ENCODE measurements at regions not wholly inside any gene's neighbourhood (a gene's known extent, or its start where the extent isn't known, plus 50 kb on each side); places are given as distances from the start of the nearest gene placed in this dataset.

DNA sequence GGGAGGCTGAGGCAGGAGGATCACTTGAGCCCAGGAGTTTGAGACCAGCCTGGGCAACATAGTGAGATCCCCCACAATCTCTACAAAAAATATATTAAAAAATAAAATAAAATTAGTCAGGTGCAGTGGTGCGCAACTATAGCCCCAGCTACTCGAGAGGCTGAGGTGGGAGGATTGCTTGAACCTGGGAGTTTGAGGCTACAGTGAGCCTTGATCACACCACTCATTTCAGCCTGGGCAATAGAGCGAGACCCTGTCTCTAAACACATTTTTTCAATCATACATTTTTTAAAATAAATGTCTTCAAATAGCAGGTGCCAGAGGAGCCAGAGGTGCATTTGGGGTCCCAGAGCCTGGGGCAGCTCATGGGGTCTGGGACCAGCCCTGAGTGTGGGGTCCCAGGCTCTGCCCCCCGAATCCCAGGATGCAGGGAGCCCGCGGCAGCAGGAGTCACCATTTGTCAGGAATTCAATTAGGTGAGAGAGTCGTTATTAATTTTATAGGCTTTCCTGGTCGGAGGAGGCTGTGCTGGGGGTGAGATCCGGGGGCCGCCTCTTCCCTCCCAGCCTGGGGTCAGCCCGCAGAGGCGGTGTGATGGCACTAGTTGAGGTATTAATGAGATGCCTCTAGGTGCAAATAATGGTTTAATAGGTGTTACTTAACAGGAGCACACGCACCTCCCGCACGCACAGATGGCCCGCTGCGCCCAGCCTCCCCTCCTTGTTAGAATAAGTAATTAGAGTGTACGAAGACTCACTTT, 78.3 kb downstream of the MICALL2 start:
- DNase-seq, result no peak

- DNase-seq, result no peak
Observed at GRCh38 chr7:1382553-1383397, 76.5 kb downstream of the MICALL2 start.

DNA sequence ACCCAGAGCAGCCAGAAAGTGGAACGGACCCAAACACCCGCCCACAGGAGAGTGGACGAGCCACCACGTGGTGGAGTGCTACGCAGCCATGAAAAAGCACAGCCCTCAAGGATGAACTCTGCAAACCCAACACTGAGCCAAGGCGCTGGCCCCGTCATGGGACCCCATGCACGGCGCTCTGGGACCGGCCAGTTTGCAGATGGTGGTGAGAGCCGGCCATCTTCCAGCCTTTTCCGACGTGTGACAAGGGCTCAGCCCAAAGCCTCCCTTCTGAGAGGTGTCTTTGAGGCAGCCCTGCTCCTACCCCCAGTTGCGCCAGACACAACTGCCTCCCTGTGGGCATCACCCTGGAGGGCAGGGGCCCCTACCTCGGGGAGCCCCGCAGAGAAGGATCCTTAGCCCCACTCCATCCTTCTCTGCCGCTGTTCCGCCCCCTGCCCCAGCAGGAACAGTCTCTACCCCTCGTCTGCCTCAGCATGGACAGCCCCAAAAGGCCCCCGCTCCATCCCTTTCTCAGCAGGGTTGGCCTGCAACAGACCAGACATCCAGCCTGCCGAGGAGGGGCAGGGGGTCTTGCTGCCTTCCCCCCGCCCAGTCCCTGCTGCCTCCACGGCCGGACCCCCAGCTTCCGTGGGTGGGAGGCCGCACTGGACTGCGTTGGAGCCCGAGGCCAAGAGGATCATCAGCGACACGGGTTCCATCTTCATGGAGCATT, 75.7 kb downstream of the MICALL2 start:
- no peak for DNase-seq

- no peak for DNase-seq
Observed at GRCh38 chr7:1384113-1384415, 75.2 kb downstream of the MICALL2 start.

Measured in CD4-positive, alpha-beta T cell treated with Interleukin-4 for 1 hour (primary cell).